ENCODE measurements at regions not wholly inside any gene's neighbourhood (a gene's known extent, or its start where the extent isn't known, plus 50 kb on each side); places are given as distances from the start of the nearest gene placed in this dataset.

- Histone ChIP-seq H3K4me3 (no peak overlapping the region), H3K9ac (no peak overlapping the region), H3K27ac (no peak overlapping the region), H3K36me3 (no peaks in the 10 kb centered on the region), H3K4me1 (peaks cover 0 to 12% (median 2%) of the 10 kb centered on the region in 10 experiments; a peak in 9 of 20 replicates), H4K20me1 (no peaks in the 10 kb centered on the region), H3K27me3 (no peaks in the 10 kb centered on the region), H3K4me2 (no peak overlapping the region), H3K9me3 (replicated peaks in 1 of 11) (no peaks in the 10 kb centered on the region)
- no peak for TF ChIP-seq Cebpa-rat (IDR thresholded peaks at IDR 0.05)
Observed at GRCh38 chr5:103465891-103466290, 96.7 kb downstream of the NUDT12 start.

GRCh38 chr5:103464835-103465484 is 97.6 kb downstream of the NUDT12 start:
- Histone ChIP-seq H3K4me1 (peaks cover 0 to 19% (median 2%) of the 10 kb centered on the region in 10 experiments; a peak in 9 of 20 replicates), H3K9ac (no peak overlapping the region), H4K20me1 (no peaks in the 10 kb centered on the region), H3K4me3 (no peak overlapping the region), H3K36me3 (no peaks in the 10 kb centered on the region), H3K4me2 (no peak overlapping the region), H3K27ac (no peak overlapping the region), H3K27me3 (no peaks in the 10 kb centered on the region), H3K9me3 (replicated peaks in 1 of 11) (no peaks in the 10 kb centered on the region)
- no peak for TF ChIP-seq Cebpa-rat (IDR thresholded peaks at IDR 0.05)

GRCh38 chr5:103463261-103463660 is 99.3 kb downstream of the NUDT12 start:
- no peaks in the 10 kb centered on the region for H4K20me1 ChIP-seq
- no peak for TF ChIP-seq Cebpa-rat (IDR thresholded peaks at IDR 0.05)
- no peaks in the 10 kb centered on the region for H3K36me3 ChIP-seq

GRCh38 chr5:103461243-103461642 is 101.3 kb downstream of the NUDT12 start:
- Histone ChIP-seq H3K36me3 (no peaks in the 10 kb centered on the region), H3K4me2 (peak overlapping the region in 3 of 11 experiments; percentile 22 to 52 (median 43); a peak in 6 of 22 replicates), H4K20me1 (no peaks in the 10 kb centered on the region), H3K27me3 (no peaks in the 10 kb centered on the region), H3K9me3 (replicated peaks in 1 of 11) (no peaks in the 10 kb centered on the region), H3K27ac (no peak overlapping the region), H3K4me1 (peaks cover 0 to 38% (median 2%) of the 10 kb centered on the region in 10 experiments; a peak in 10 of 20 replicates), H3K9ac (no peak overlapping the region), H3K4me3 (no peak overlapping the region)
- no peak for TF ChIP-seq Cebpa-rat (IDR thresholded peaks at IDR 0.05)

More at GRCh38 chr5:103463261-103463660, 99.3 kb downstream of the NUDT12 start:
- no peak overlapping the region for H3K27ac ChIP-seq
- H3K4me3 ChIP-seq: no peak overlapping the region
- H3K4me2 ChIP-seq: no peak overlapping the region
- H3K9ac ChIP-seq: no peak overlapping the region
- no peaks in the 10 kb centered on the region for H3K27me3 ChIP-seq
- H3K9me3 ChIP-seq (replicated peaks in 1 of 11): no peaks in the 10 kb centered on the region
- H3K4me1 ChIP-seq: peaks cover 0 to 36% (median 2%) of the 10 kb centered on the region in 10 experiments; a peak in 10 of 20 replicates

DNA sequence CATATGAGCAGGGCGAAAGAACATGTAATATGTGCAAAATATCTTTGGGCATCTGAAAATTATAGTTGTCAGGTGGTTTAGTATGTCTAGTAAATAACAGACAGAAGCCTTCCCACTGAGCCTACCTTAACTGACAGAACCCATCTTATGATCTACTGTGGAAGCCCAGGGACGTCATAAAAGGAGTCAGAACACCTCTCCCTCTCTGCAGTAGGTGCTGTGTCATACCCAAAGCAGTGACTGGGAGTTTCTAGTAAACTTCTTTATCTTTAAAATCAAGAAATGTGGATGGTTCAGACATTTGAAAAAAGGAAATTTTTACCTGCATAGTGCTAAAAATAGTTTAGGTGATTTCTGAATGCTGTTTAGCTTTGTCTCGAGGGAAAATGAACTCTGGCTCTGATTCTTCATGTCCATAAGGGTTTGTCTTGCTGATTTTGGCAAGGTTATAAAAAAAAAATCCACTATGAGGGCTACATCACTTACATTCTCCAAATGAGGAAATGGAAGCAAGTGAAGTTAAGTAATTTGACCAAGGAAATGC is 104.0 kb downstream of the NUDT12 start:
- H3K27me3 ChIP-seq: no peaks in the 10 kb centered on the region
- H3K4me3 ChIP-seq: no peak overlapping the region

DNA sequence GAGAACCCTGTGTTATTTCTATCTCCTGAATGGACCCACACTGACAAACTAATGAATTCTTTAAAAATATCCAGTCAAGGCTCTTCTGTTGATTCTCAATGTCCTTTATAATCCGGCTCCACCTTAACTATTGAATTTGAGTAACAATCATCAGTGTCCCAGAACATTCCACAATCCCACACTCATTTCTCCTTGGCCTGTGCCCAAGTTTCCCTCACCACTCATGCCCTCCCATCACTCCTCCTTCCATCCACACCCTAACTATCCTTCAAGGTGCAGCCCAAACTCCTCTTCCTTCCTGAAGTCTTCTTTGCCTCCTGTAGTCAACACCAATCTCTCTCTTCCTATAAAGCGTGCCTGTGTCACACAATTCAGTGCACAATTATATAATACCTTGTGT is 106.1 kb downstream of the NUDT12 start:
- H3K4me2 ChIP-seq: no peak overlapping the region
- no peaks in the 10 kb centered on the region for H4K20me1 ChIP-seq
- H3K4me3 ChIP-seq: no peak overlapping the region
- no peak for TF ChIP-seq Cebpa-rat (IDR thresholded peaks at IDR 0.05)
- no peak overlapping the region for H3K27ac ChIP-seq
- no peaks in the 10 kb centered on the region for H3K36me3 ChIP-seq
- peaks cover 0 to 33% (median 2%) of the 10 kb centered on the region in 10 experiments; a peak in 10 of 20 replicates for H3K4me1 ChIP-seq
- no peak overlapping the region for H3K9ac ChIP-seq
- no peaks in the 10 kb centered on the region for H3K27me3 ChIP-seq
- H3K9me3 ChIP-seq (replicated peaks in 1 of 11): no peaks in the 10 kb centered on the region

More for the DNA sequence above, 104.0 kb downstream of the NUDT12 start:
- H4K20me1 ChIP-seq: no peaks in the 10 kb centered on the region
- no peak overlapping the region for H3K9ac ChIP-seq
- TF ChIP-seq Cebpa-rat (IDR thresholded peaks at IDR 0.05): no peak
- no peaks in the 10 kb centered on the region for H3K9me3 ChIP-seq (replicated peaks in 1 of 11)
- H3K27ac ChIP-seq: 0 out of 22 replicates have a peak overlapping the region, but pooled peaks of 1 of the 11 experiments have one; percentile 34
- H3K4me2 ChIP-seq: peak overlapping the region in 2 of 11 experiments; percentile 78 to 80; a peak in 4 of 22 replicates
- H3K36me3 ChIP-seq: no peaks in the 10 kb centered on the region
- H3K4me1 ChIP-seq: peaks cover 0 to 38% (median 2%) of the 10 kb centered on the region in 10 experiments; a peak in 10 of 20 replicates

DNA sequence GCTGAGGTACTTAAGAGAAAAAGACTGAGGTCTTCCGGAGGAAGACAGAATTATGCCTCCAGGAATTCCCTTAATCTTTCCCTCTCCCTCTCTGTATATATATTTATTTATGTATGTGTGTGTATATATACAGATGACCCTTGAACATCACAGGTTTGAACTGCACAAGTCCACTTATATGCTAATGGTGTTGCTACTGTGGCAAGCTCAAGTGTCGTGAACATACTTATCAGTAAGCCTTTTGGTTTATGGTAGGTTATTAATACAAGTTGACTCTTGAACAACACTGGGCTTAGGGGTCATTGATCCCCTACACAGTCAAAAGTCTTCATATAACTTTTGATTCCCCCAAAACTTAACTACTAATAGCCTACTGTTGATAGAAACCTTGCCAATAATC is 106.8 kb downstream of the NUDT12 start:
- H3K4me3 ChIP-seq: no peak overlapping the region
- H3K9ac ChIP-seq: no peak overlapping the region
- H4K20me1 ChIP-seq: no peaks in the 10 kb centered on the region
- no peaks in the 10 kb centered on the region for H3K27me3 ChIP-seq
- H3K4me1 ChIP-seq: peaks cover 0 to 33% (median 0%) of the 10 kb centered on the region in 10 experiments; a peak in 7 of 20 replicates
- H3K36me3 ChIP-seq: no peaks in the 10 kb centered on the region
- no peak overlapping the region for H3K27ac ChIP-seq
- no peak overlapping the region for H3K4me2 ChIP-seq
- no peak for TF ChIP-seq Cebpa-rat (IDR thresholded peaks at IDR 0.05)
- no peaks in the 10 kb centered on the region for H3K9me3 ChIP-seq (replicated peaks in 1 of 11)

GRCh38 chr5:103454770-103455169 is 107.8 kb downstream of the NUDT12 start:
- Histone ChIP-seq H3K27ac (no peak overlapping the region), H3K36me3 (no peaks in the 10 kb centered on the region), H3K4me2 (no peak overlapping the region), H4K20me1 (no peaks in the 10 kb centered on the region), H3K4me3 (no peak overlapping the region), H3K27me3 (no peaks in the 10 kb centered on the region), H3K9ac (no peak overlapping the region), H3K4me1 (peaks cover 0 to 30% (median 0%) of the 10 kb centered on the region in 10 experiments; a peak in 7 of 20 replicates), H3K9me3 (replicated peaks in 1 of 11) (no peaks in the 10 kb centered on the region)
- no peak for TF ChIP-seq Cebpa-rat (IDR thresholded peaks at IDR 0.05)

DNA sequence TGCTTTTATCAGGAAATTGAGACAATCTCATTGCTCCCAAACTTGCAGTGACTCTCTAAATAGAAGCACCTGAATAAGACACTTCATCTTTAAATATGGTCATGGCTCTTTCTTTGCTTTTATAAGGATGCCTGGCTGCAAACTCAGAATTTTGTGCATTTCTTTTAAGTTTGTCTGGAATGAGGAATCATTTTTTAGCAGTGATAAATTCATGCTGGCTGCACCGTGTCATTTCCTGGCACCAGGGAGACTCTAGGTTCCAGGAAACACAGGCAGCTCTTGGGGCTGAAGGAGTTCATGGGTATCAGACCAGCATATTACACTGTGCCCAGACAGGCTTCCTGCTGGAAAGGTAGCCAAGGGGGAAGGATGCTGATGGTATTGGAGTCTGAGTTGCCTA is 109.9 kb downstream of the NUDT12 start:
- Histone ChIP-seq H3K27ac (no peak overlapping the region), H3K4me1 (peaks cover 0 to 13% (median 0%) of the 10 kb centered on the region in 10 experiments; a peak in 5 of 20 replicates), H3K27me3 (no peaks in the 10 kb centered on the region), H3K4me3 (no peak overlapping the region), H4K20me1 (no peaks in the 10 kb centered on the region), H3K36me3 (no peaks in the 10 kb centered on the region), H3K4me2 (no peak overlapping the region), H3K9me3 (replicated peaks in 1 of 11) (no peaks in the 10 kb centered on the region), H3K9ac (no peak overlapping the region)
- TF ChIP-seq Cebpa-rat (IDR thresholded peaks at IDR 0.05): no peak

Measured in BLaER1 treated with 17β-estradiol and CSF1 and Interleukin-3, amounts not matched to agents 10 nM and 100 nM (cell line).